Adrenal gland (tissue), 5 donors: ENCODE measurements at regions not wholly inside any gene's neighbourhood (a gene's known extent, or its start where the extent isn't known, plus 50 kb on each side); places are given as distances from the start of the nearest gene placed in this dataset.

Experiments used
- CTCF ChIP-seq, 6 experiments: fragments of 450-650 bp in 4 of 6; fragments of 200-600 bp in 2 of 6; sonication (generic) in 1 of 6; IDR thresholded peaks; 1 replicate in 5 of 6; 2 replicates in 1 of 6; pipeline versions ENCODE4 v1.5.1 to v1.8.0; 2016 to 2021; ENCODE audit warnings: antibody characterized with exemption in 6 of 6, mild to moderate bottlenecking in 2 of 6, moderate library complexity in 1 of 6
- POLR2A ChIP-seq, 2 donors: fragments of 450-650 bp; IDR thresholded peaks; one replicate each; pipeline ENCODE4 v1.6.1; 2017; ENCODE audit warnings: antibody characterized with exemption in 2 of 2, mild to moderate bottlenecking in 2 of 2, moderate library complexity in 1 of 2
- donor health status: DM: no; HTN: no; CAD: no.

GRCh38 chr20:56827763-56828162, 198.7 kb downstream of the TFAP2C start:
- TF ChIP-seq CTCF (IDR thresholded peaks at IDR 0.05) (no peak), POLR2A (IDR thresholded peaks at IDR 0.05) (no peak)
